ENCODE measurements at regions not wholly inside any gene's neighbourhood (a gene's known extent, or its start where the extent isn't known, plus 50 kb on each side); places are given as distances from the start of the nearest gene placed in this dataset.

- ChIA-PET CTCF (interaction anchor here (0.6 to 3.8 kb wide), 36 partner anchors 9 to 600 kb away, joined by 3 to 22 read pairs (median 4); no protein-coding TSS in a partner anchor), POLR2A (interaction anchor here (1.0 to 1.2 kb wide), 3 partner anchors 18 to 597 kb away, joined by 3 to 5 read pairs (median 3); no protein-coding TSS in a partner anchor)
- Histone ChIP-seq H3K9me3 (ENCODE audit: control extremely low read depth in 1 of 3, control insufficient read depth in 2 of 3, insufficient read depth in 1 of 3, low read length in 2 of 3) (peaks cover 1 to 3% (median 2%) of the 10 kb centered on the region in 3 donors), H2AFZ (ENCODE audit: insufficient read depth, low read depth, low read length, poor library complexity, severe bottlenecking) (peak overlapping the region; percentile 57), H3K4me1 (ENCODE audit: control insufficient read depth in 2 of 2, insufficient read depth in 2 of 2, low read length in 2 of 2) (peaks cover 29 to 49% of the 10 kb centered on the region in 2 donors), H3K4me3 (ENCODE audit: control extremely low read depth in 1 of 5, extremely low read depth in 1 of 5, insufficient read depth in 1 of 5, low read depth in 2 of 5, low read length in 4 of 5) (peak overlapping the region in 3 of 5 experiments; percentile 18 to 27 (median 26)), H3K79me2 (ENCODE audit: control insufficient read depth, insufficient read depth, low read length) (no peaks in the 10 kb centered on the region), H3K27ac (ENCODE audit: low read length in 2 of 2) (peak overlapping the region; percentile 61 to 71), H4K20me1 (ENCODE audit: control insufficient read depth, insufficient read depth, low read length, poor library complexity, severe bottlenecking) (no peaks in the 10 kb centered on the region), H3K27me3 (replicated peaks in 1 of 4; ENCODE audit: control extremely low read depth in 1 of 4, control insufficient read depth in 3 of 4, insufficient read depth in 4 of 4, low read length in 3 of 4) (no peaks in the 10 kb centered on the region), H3K36me3 (replicated peaks in 1 of 2; ENCODE audit: control extremely low read depth in 1 of 2, control insufficient read depth in 1 of 2, extremely low read depth in 1 of 2, insufficient read depth in 2 of 2, low read length in 1 of 2) (no peaks in the 10 kb centered on the region), H3K4me2 (replicated peaks; ENCODE audit: low read depth, low read length, poor library complexity, severe bottlenecking) (peak overlapping the region; percentile 70), H3K9ac (ENCODE audit: low read length) (peak overlapping the region; percentile 28)
- 5% methylated on average over 10 of the region's 14 CpGs for WGBS (ENCODE audit: insufficient coverage)
- Mint-ChIP-seq H3K27ac (peak overlapping the region; percentile 90), H3K27me3 (no peaks in the 10 kb centered on the region), H3K9me3 (ENCODE audit: insufficient read depth) (peaks cover 5% of the 10 kb centered on the region), H3K4me3 (peak overlapping the region; percentile 65), H3K4me1 (peaks cover 59% of the 10 kb centered on the region)
- no peak for TF ChIP-seq EZH2 (IDR thresholded peaks at IDR 0.05; ENCODE audit: borderline replicate concordance, insufficient read depth, low read depth, low read length, poor library complexity, severe bottlenecking)
- peak; percentile 72 for TF ChIP-seq CTCF (IDR thresholded peaks at IDR 0.05)
- ATAC-seq (ENCODE audit: low read depth): peak; percentile 90
- DNase-seq: peak; percentile 93
- intact Hi-C loops (cut with micrococcal nuclease): loop anchor here (2.0 to 5.0 kb wide), 5 partner anchors 65 to 598 kb away; no protein-coding TSS in a partner anchor
Observed at GRCh38 chr22:22357024-22357883, 112.7 kb downstream of the VPREB1 start.
